Suprapubic skin (tissue), 3 donors: ENCODE measurements at regions not wholly inside any gene's neighbourhood (a gene's known extent, or its start where the extent isn't known, plus 50 kb on each side); places are given as distances from the start of the nearest gene placed in this dataset.
"Not testable (repeated sequence)": the region's sequence is repeated elsewhere in the genome, so short reads cannot be mapped to it uniquely, and the experiment has no call there.

ENCODE experiments used
- EP300 ChIP-seq: sonication (generic); formaldehyde crosslinking; IDR thresholded peaks from one replicate; pipeline ENCODE4 v1.6.1; 2017; ENCODE audit warnings: antibody characterized with exemption
- POLR2A ChIP-seq, 2 donors: fragments of 450-650 bp; IDR thresholded peaks; one replicate each; pipeline ENCODE4 v1.6.1; 2017; ENCODE audit warnings: antibody characterized with exemption in 2 of 2, mild to moderate bottlenecking in 2 of 2, moderate library complexity in 2 of 2
- TF ChIP-seq, protein P1 (sequence below), 2 donors: fragments of 200-600 bp in 1 of 2; fragments of 450-650 bp in 1 of 2; sonication (generic) in 1 of 2; IDR thresholded peaks; one replicate each; pipeline ENCODE4 v1.5.1; 2016 to 2019; ENCODE audit warnings: antibody characterized with exemption in 2 of 2, mild to moderate bottlenecking in 1 of 2, moderate library complexity in 1 of 2

GRCh38 chr3:125918866-125919265 is 50.1 kb upstream of the ROPN1B start:
- not testable (repeated sequence) for TF ChIP-seq POLR2A (IDR thresholded peaks at IDR 0.05); EP300
- TF ChIP-seq, protein P1, sequence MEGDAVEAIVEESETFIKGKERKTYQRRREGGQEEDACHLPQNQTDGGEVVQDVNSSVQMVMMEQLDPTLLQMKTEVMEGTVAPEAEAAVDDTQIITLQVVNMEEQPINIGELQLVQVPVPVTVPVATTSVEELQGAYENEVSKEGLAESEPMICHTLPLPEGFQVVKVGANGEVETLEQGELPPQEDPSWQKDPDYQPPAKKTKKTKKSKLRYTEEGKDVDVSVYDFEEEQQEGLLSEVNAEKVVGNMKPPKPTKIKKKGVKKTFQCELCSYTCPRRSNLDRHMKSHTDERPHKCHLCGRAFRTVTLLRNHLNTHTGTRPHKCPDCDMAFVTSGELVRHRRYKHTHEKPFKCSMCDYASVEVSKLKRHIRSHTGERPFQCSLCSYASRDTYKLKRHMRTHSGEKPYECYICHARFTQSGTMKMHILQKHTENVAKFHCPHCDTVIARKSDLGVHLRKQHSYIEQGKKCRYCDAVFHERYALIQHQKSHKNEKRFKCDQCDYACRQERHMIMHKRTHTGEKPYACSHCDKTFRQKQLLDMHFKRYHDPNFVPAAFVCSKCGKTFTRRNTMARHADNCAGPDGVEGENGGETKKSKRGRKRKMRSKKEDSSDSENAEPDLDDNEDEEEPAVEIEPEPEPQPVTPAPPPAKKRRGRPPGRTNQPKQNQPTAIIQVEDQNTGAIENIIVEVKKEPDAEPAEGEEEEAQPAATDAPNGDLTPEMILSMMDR (IDR thresholded peaks at IDR 0.05): not testable (repeated sequence)
